ENCODE measurements at regions not wholly inside any gene's neighbourhood (a gene's known extent, or its start where the extent isn't known, plus 50 kb on each side); places are given as distances from the start of the nearest gene placed in this dataset.

DNA sequence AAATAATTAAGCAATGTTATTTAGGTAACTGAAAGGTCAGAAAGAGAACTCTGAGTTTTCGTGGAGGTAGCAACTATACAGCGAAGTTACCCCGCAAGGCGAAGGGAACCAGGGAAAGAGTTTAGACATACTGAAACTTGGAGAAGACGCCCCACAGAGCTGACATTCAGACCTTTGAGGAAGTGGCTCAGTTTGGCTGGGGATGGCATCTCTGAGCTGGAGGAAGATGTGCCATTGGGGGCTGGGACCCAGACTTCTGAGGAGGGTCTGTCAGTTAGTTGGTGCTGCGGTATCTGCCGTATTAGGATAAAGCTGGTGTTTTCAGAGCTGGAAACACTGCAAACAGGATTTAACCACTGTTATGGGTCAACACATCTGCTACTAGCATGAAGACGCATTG is 156.6 kb downstream of the ANKRD50 start:
- TF ChIP-seq POLR2A (IDR thresholded peaks at IDR 0.05) (no peak), POLR2AphosphoS5 (IDR thresholded peaks at IDR 0.05) (no peak)
- TF ChIP-seq, protein P1, sequence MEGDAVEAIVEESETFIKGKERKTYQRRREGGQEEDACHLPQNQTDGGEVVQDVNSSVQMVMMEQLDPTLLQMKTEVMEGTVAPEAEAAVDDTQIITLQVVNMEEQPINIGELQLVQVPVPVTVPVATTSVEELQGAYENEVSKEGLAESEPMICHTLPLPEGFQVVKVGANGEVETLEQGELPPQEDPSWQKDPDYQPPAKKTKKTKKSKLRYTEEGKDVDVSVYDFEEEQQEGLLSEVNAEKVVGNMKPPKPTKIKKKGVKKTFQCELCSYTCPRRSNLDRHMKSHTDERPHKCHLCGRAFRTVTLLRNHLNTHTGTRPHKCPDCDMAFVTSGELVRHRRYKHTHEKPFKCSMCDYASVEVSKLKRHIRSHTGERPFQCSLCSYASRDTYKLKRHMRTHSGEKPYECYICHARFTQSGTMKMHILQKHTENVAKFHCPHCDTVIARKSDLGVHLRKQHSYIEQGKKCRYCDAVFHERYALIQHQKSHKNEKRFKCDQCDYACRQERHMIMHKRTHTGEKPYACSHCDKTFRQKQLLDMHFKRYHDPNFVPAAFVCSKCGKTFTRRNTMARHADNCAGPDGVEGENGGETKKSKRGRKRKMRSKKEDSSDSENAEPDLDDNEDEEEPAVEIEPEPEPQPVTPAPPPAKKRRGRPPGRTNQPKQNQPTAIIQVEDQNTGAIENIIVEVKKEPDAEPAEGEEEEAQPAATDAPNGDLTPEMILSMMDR (IDR thresholded peaks at IDR 0.05), result no peak

All from suprapubic skin (tissue), 4 donors.